ENCODE measurements at regions not wholly inside any gene's neighbourhood (a gene's known extent, or its start where the extent isn't known, plus 50 kb on each side); places are given as distances from the start of the nearest gene placed in this dataset.
"Not testable (repeated sequence)": the region's sequence is repeated elsewhere in the genome, so short reads cannot be mapped to it uniquely, and the experiment has no call there.

DNA sequence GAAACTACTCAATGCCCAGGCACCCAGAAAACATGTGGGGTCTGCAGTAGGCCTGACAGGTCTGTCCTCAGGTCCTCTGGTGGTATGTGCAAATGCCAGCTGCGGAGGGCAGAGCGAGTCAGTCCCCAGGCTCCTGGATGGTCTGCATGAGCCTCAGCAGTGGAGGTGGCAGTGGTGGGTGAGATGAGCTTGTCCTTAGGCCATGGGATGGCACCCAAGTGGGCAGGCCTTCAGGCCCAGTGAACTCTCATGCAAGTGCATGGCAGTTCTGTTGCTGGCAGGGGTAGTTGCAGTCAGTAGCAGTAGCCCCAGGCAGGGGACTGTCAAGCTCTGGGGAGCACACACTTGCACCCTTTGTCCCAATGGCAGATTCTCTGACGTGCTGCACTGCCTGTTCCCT lies 106.3 kb upstream of the ANXA10 start:
- TF ChIP-seq, protein P1, sequence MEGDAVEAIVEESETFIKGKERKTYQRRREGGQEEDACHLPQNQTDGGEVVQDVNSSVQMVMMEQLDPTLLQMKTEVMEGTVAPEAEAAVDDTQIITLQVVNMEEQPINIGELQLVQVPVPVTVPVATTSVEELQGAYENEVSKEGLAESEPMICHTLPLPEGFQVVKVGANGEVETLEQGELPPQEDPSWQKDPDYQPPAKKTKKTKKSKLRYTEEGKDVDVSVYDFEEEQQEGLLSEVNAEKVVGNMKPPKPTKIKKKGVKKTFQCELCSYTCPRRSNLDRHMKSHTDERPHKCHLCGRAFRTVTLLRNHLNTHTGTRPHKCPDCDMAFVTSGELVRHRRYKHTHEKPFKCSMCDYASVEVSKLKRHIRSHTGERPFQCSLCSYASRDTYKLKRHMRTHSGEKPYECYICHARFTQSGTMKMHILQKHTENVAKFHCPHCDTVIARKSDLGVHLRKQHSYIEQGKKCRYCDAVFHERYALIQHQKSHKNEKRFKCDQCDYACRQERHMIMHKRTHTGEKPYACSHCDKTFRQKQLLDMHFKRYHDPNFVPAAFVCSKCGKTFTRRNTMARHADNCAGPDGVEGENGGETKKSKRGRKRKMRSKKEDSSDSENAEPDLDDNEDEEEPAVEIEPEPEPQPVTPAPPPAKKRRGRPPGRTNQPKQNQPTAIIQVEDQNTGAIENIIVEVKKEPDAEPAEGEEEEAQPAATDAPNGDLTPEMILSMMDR (IDR thresholded peaks at IDR 0.05), result no peak
- 0 out of 2 replicates have a peak, but pooled peaks cover 2% of the 10 kb centered on the region for H3K27me3 Mint-ChIP-seq (ENCODE audit: insufficient read depth)
- DNase-seq, result no peak
- no peaks in the 10 kb centered on the region for H3K4me1 Mint-ChIP-seq (ENCODE audit: low read depth)
- no peaks in the 10 kb centered on the region for H3K36me3 Mint-ChIP-seq (ENCODE audit: low read depth)
- no peak overlapping the region for H3K27ac Mint-ChIP-seq
- H3K9me3 Mint-ChIP-seq, result peaks cover 7% of the 10 kb centered on the region; the same call in 1 of the 2 replicates
- H3K4me3 Mint-ChIP-seq, result no peak overlapping the region

DNA sequence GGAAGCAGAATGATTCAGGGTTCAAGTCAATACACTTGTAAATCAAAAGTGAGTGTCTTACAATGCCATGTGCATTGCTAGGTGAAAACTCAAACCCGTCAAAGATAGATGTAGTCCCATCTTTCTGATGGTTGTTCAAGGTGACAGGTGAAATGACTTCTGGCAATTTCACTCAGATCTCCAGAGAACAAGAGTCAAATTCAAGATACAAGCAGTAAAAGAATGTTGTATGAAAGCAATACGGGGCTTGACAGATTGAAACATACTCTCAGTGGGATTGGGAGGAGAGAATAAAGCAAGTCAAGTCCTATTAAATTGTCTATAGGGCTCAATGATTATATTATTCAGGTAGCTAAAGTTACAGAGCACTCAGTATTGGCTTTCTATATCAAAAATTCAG lies 105.1 kb upstream of the ANXA10 start:
- no peak for DNase-seq

DNA sequence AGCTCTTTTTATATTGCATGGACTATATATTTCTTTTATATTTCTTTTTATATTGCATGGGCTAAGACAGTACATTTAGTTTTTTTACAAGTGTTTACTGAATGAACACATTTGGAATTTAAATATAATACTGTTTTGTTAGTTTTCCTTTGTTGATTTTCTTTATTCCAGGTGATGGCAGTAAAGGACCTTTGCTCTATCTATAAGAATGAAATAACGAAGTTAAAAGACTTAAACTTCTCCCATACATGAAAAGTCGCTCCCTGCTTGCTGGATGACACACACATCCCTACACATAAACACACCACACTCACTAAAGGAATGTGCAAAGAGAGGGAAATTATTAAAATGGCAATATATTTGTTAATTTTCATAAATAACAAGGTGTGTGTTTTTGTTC lies 102.5 kb upstream of the ANXA10 start:
- no peak overlapping the region for H3K4me3 Mint-ChIP-seq
- H3K4me1 Mint-ChIP-seq (ENCODE audit: low read depth), result no peaks in the 10 kb centered on the region
- no peaks in the 10 kb centered on the region for H3K27me3 Mint-ChIP-seq (ENCODE audit: insufficient read depth)
- DNase-seq, result no peak
- peaks cover 8% of the 10 kb centered on the region; the same call in 1 of the 2 replicates for H3K36me3 Mint-ChIP-seq (ENCODE audit: low read depth)
- H3K27ac Mint-ChIP-seq, result no peak overlapping the region
- peaks cover 12% of the 10 kb centered on the region for H3K9me3 Mint-ChIP-seq
- TF ChIP-seq, protein P1 (IDR thresholded peaks at IDR 0.05), result peak; percentile 48; the same call in 1 of the 2 replicates

More for the DNA sequence above, 105.1 kb upstream of the ANXA10 start:
- peaks cover 7% of the 10 kb centered on the region; the same call in 1 of the 2 replicates for H3K9me3 Mint-ChIP-seq
- no peaks in the 10 kb centered on the region for H3K4me1 Mint-ChIP-seq (ENCODE audit: low read depth)
- TF ChIP-seq, protein P1 (IDR thresholded peaks at IDR 0.05), result no peak
- no peak overlapping the region for H3K27ac Mint-ChIP-seq
- no peaks in the 10 kb centered on the region for H3K36me3 Mint-ChIP-seq (ENCODE audit: low read depth)
- H3K27me3 Mint-ChIP-seq (ENCODE audit: insufficient read depth), result 0 out of 2 replicates have a peak, but pooled peaks cover 2% of the 10 kb centered on the region
- no peak overlapping the region for H3K4me3 Mint-ChIP-seq

DNA sequence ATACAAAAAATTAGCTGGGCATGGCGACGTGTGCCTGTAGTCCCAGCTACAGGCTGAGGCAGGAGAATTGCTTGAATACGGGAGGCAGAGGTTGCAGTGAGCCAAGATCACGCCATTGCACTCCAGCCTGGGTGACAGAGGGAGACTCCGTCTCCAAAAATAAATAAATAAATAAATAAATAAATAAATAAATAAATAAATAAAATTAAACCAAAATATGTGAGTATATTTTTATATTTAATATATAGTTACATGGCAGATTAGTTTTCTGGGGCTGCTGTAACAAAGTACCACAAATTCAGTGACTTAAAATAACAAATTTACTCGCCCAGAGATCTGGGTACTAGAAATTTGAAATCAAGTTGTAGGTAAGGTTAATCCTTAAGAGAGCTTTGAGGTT lies 84.2 kb upstream of the ANXA10 start:
- H3K4me1 Mint-ChIP-seq (ENCODE audit: low read depth), result peaks cover 11% of the 10 kb centered on the region
- not testable (repeated sequence) for H3K36me3 Mint-ChIP-seq (ENCODE audit: low read depth); H3K27ac Mint-ChIP-seq; H3K4me3 Mint-ChIP-seq; DNase-seq; H3K27me3 Mint-ChIP-seq (ENCODE audit: insufficient read depth); H3K9me3 Mint-ChIP-seq

DNA sequence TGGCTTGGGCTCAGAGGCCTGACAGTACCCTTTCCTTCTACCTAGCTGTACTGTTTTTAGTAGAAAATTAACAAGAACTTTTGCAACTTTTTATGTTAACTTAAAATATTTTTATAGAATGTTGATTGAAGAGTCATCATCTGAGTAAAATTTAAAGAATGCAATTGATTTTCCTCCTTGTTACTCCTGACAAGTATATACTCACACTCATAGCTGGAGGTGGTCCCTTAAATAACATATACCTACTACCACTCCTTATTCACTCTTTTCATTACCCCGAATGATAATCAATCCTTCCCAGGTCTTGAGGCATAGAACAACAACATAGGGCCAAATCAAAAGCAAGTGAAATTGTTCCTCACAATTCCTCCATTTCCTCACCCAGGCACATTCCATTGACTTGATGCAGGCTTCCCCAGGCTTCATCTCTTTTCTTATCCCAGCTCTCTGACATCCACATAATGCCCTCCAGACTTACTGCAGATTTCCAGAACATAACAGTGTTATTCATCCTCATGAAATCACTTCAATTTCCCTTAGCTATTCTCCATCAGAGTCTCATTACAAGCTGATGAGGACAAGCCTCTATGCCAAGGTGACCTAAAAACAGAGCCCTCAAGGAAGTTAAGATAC lies 73.2 kb upstream of the ANXA10 start:
- H3K9me3 Mint-ChIP-seq, result peaks cover 11% of the 10 kb centered on the region
- TF ChIP-seq, protein P1 (IDR thresholded peaks at IDR 0.05), result no peak
- peaks cover 3% of the 10 kb centered on the region for H3K27me3 Mint-ChIP-seq (ENCODE audit: insufficient read depth)
- H3K27ac Mint-ChIP-seq, result peak overlapping the region; percentile 72
- H3K4me1 Mint-ChIP-seq (ENCODE audit: low read depth), result peaks cover 56% of the 10 kb centered on the region
- peak; percentile 66 for DNase-seq
- peaks cover 12% of the 10 kb centered on the region for H3K36me3 Mint-ChIP-seq (ENCODE audit: low read depth)
- peak overlapping the region; percentile 39; the same call in 1 of the 2 replicates for H3K4me3 Mint-ChIP-seq

DNA sequence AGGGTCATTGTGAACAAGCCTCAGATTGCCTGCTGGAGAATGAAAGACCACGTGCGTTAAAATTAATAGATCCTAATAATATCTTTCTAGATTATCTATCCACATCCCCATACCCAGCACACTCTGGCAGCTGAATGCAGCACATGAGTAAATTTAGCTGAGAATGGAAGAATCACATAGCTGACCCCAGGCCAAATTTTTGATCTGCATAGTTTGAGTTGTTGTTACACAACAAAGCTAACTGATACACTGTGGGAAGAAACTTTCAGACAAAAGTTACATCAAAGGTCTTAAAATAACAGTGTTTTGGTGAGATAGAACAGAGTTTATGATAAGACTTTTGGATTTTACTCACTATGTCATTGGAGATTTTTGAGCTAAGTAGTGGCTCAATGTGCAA lies 72.4 kb upstream of the ANXA10 start:
- Mint-ChIP-seq H3K27me3 (ENCODE audit: insufficient read depth) (peaks cover 3% of the 10 kb centered on the region), H3K9me3 (peaks cover 11% of the 10 kb centered on the region), H3K27ac (peak overlapping the region; percentile 72), H3K4me3 (peak overlapping the region; percentile 2; the same call in 1 of the 2 replicates), H3K4me1 (ENCODE audit: low read depth) (peaks cover 53% of the 10 kb centered on the region), H3K36me3 (ENCODE audit: low read depth) (peaks cover 12% of the 10 kb centered on the region)
- no peak for DNase-seq
- TF ChIP-seq, protein P1 (IDR thresholded peaks at IDR 0.05), result no peak

Measured in HFFc6 (cell line).